HG02759 (cell line): ENCODE measurements at regions not wholly inside any gene's neighbourhood (a gene's known extent, or its start where the extent isn't known, plus 50 kb on each side); places are given as distances from the start of the nearest gene placed in this dataset.

Source experiments
- ATAC-seq: cut with Tn5 transposase; IDR thresholded peaks from one replicate; pipeline ENCODE4 v1.9.1; 2021; ENCODE audit warnings: mild to moderate bottlenecking, moderate library complexity; ENCODE audit not compliant: unreplicated experiment

GRCh38 chr5:118006219-118006618 is 982.1 kb downstream of the DTWD2 start:
- ATAC-seq: no peak

DNA sequence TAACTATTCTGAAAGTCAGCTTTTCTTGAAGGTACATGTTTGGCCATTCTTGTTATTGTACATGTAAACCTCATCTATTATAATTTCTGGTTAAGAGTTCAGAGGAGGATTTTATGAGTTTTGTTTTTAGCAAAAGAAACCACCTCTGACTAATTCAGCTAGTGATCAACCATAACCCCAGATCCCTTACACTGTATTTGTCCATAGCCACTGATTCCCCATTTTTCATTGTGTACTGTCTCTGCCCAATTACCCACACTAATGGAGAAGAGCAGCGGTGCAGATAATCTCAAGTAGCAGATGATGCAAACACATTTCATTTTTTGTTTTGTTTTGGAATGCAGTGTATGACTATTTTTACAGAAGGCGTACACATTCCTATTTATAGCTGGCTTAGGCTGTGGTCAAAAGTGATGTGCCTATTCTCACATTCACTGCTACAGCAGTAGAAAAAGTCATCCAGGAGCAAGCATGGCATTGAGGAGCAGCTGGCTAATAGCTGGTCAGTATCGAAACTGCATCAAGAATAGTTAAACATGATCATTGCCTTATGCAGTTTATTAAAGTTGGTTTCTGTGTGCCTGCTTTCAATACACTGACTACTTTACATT is 988.3 kb downstream of the DTWD2 start:
- peak; percentile 76 for ATAC-seq

DNA sequence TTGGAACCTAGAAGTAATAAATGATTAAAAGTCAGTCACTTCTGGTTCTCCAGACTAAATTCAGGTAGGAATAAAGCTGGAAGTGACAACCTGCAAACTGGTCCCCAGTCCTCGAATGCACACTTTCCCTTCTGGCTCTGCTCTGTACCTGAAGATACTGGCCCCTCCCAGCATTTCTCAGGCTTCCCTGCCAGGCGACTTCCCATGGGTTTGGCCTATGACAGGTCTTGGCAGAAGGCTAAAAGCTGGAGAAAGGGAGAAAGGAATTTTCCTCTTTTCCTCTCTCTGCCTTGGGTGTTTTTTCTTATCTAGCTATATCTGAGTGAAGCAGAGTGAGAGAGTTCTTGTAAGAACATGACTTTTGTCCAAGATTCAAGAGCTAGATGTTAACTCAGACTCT is 1005.7 kb downstream of the DTWD2 start:
- ATAC-seq: no peak

- ATAC-seq: no peak
Measured at GRCh38 chr5:117973785-117974184, 1014.6 kb downstream of the DTWD2 start.

- ATAC-seq: no peak
Measured at GRCh38 chr5:117955831-117956230, 1032.5 kb downstream of the DTWD2 start.

- no peak for ATAC-seq
Measured at GRCh38 chr5:117954331-117954730, 1034.0 kb downstream of the DTWD2 start.

GRCh38 chr5:117953272-117953671 is 1035.1 kb downstream of the DTWD2 start:
- ATAC-seq: no peak

- ATAC-seq: no peak
Measured at GRCh38 chr5:117947836-117948235, 1040.5 kb downstream of the DTWD2 start.

- ATAC-seq: no peak
Measured at GRCh38 chr5:117947121-117947520, 1041.2 kb downstream of the DTWD2 start.

DNA sequence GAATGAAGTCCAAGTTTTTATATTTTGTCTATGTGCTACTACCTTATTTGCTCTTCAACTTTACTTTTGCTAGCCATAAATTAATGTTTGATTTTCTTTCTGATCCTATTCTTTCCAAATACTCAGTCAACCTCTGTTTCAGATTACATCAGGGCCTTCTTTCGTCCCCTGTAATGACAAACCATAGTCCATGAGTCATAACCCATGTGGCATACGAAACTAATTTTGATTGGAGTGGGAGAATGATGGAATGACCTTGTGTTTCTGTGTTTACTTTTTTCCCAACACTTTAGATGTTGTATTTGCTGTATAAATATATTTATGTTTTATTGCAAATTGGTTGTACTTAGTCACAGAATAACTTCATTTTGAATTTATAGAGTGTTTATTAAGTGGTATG is 1043.1 kb downstream of the DTWD2 start:
- no peak for ATAC-seq

DNA sequence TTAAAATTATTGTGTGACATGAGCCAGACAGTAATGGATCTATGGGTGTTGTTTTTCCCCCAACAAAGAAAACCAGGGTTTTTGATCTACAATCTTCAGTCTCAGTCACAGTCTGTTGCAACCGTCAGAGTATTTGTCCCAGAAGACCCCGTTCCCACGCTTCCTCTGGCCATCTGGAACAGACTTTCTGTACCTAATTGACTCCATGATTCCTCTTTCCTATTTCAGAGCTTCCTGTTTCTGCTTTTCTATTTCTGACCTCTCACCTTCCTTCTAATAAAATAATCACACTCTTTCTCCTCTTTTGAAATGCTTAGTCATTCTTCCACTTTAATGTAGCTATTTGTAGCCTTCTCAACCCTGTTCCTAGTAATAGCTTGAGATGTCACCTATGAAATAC is 1044.8 kb downstream of the DTWD2 start:
- no peak for ATAC-seq

GRCh38 chr5:117942861-117943519 is 1045.4 kb downstream of the DTWD2 start:
- ATAC-seq: no peak

GRCh38 chr5:117893211-117893610 is 1095.1 kb downstream of the DTWD2 start:
- ATAC-seq: no peak

DNA sequence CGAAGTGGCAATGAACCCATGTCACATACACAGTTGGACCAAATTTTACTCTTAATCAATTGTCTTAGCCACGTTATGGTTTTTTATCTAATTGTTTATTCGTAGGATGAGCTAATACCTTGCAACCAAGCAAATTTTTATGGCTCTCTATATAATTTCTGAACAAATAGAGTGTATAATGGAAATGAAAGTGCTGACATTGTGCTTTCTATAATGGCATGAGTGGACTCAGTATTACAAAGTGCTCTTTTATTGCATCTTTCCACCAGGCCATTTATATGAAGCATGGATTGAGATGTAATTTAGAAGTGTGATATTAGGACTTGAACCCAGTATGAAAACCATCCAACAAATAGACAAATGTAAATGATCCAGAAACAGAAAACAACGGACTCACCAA is 1096.0 kb downstream of the DTWD2 start:
- no peak for ATAC-seq

DNA sequence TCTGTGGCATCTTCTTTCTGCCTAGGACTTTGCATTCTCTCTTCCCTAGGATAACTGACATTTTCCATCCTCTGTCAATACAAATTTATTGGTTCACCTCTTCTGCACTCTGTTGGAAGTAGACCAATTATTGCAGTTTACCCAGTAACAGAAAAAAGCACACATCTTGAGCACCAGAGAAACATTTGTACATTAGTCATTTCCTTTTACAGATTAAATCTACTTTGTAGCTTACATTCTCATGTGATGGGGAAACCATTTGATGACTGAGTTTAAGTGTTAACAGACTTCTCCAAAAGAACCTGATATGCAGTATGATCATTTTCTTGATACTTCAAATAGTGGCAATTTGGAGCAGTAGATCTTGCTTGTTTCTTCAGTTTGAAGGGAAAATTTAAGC is 1098.8 kb downstream of the DTWD2 start:
- ATAC-seq: no peak

DNA sequence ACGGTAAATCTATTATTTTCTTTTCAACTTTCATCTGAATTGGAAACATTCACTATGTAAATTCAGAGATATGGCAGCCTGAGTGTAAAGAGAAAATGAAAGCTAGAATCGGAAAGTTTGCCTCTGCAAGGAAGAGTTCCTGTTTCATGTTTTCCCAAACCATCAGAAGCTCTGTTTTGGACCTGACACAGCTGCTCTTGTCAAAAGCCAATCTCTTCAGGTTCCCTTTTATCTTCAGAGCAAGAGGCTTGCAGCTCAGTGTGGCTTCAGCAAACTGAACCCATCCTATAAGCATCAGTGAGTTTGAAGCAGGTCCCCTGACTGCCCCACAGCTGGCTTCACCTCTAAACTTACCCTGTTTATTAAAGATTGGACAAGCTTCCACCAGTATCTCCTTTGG is 1099.7 kb downstream of the DTWD2 start:
- peak; percentile 87 for ATAC-seq

DNA sequence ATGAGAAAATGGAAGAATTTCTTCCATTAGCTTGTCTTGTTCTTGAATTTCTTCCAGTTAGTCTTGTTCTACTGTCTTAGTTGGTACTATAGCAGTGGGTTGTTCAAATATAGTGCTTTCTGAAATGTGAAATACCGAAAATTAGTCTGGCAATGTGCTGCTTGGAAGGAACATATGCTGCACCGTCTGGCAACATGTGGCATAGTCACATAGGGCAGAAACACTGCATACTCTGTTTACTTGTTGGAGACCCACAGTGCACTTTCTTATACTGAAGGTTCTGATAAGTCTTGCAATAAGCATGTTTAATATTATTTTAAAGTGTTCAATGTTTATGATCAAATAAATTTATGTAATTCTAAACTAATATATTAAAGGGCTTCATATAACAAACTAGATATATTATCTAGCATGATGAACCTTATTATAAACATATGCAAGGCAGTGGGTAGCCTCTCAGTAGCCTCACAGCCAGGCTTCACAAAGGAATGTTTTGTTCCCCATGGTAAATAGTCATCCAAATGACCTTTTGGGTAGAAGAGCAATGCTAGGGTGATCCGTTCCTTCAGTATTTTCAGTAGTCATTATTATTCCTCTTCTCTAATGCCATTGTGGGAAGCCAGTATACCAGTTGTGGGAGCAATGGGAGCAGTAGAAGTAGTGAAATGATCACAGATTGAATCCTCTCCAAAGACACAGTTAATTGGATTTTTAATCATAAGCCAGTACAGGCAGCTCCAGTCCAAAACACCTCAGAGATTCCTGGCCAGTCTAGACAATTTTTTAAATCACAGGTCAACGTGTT is 1106.7 kb downstream of the DTWD2 start:
- no peak for ATAC-seq

GRCh38 chr5:117880932-117881331 is 1107.4 kb downstream of the DTWD2 start:
- ATAC-seq: no peak

- no peak for ATAC-seq
Measured at GRCh38 chr5:117877731-117878130, 1110.6 kb downstream of the DTWD2 start.

DNA sequence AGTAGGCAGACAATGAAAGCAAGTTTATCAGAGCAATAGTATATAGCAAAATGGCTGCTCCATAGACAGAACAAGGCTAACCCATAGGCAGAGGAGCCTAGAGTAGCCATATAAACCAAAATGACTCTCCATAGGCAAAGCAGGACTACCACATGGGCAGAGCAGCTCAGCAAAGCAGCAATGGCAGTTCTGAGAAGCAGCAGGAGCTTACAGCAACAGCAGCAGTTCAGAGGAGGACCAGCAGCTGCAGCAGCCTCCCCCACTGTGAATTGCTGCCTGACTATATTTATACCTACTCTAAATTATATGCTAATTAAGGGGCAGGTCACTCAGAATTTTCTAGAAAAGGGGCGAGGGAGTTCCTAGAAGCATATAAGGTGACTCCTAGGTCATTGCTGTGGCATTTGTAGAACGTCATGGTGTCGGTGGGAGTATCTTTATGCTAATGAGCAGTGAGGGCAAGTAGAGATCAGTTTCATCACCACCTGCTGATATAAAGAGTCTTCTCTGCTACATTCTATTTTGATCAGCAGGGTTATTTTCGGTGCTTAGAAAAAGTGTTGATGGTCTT is 1115.5 kb downstream of the DTWD2 start:
- ATAC-seq: no peak

DNA sequence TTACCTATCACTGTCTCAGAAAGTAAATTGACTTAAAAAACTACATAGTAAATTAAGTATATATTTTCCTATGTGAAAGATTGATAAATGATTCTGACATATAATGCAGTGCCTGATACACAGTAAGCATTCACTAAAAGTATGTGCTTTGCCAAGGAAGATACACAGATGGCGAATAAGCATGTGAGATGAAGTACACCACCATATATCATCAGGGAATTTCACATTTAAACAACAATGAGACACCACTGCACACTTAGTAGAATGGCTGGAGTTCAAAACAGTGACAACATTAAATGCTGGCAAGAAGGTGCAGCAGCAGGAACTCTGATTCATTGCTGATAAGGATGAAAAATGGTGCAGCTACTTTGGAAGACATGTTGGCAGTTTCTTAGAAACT is 1118.8 kb downstream of the DTWD2 start:
- ATAC-seq: no peak
